IPS DF 6.9 (cell line): ENCODE measurements at regions not wholly inside any gene's neighbourhood (a gene's known extent, or its start where the extent isn't known, plus 50 kb on each side); places are given as distances from the start of the nearest gene placed in this dataset.
"Not testable (repeated sequence)": the region's sequence is repeated elsewhere in the genome, so short reads cannot be mapped to it uniquely, and the experiment has no call there.

Source experiments
- DNase-seq: peaks from one replicate; pipeline ENCODE4 v3.0.0-alpha.2; 2013; ENCODE audit warnings: low read depth, low spot score
- H3K27ac ChIP-seq: one replicate; pipeline ENCODE4 v1.5.1; 2013; ENCODE audit warnings: low read length, control low read depth
- H3K27me3 ChIP-seq: 2 replicates; pipeline ENCODE4 v1.6.1; 2013; ENCODE audit warnings: mild to moderate bottlenecking, low read length; ENCODE audit not compliant: control insufficient read depth, insufficient read depth
- H3K36me3 ChIP-seq: 2 replicates; pipeline ENCODE4 v1.6.1; 2013; ENCODE audit warnings: low read length; ENCODE audit not compliant: control insufficient read depth, insufficient read depth
- H3K4me1 ChIP-seq: 2 replicates; pipeline ENCODE4 v1.6.1; 2013; ENCODE audit warnings: low read length; ENCODE audit not compliant: control insufficient read depth, insufficient read depth
- H3K4me3 ChIP-seq: 2 replicates; pipeline ENCODE4 v1.5.1; 2013; ENCODE audit warnings: mild to moderate bottlenecking, low read length
- H3K9me3 ChIP-seq: 2 replicates; pipeline ENCODE4 v1.6.1; 2013; ENCODE audit warnings: low read length, inconsistent platforms; ENCODE audit not compliant: control insufficient read depth, insufficient read depth
- WGBS: extraction: QIAGEN DNeasy Blood & Tissue Kit; methylation state at CpG from one replicate; pipeline ENCODE4 v1.1.7; 2013; ENCODE audit warnings: mixed read lengths, missing lambda C conversion rate; ENCODE audit not compliant: insufficient read length, insufficient coverage; 5-methylcytosine and 5-hydroxymethylcytosine counted together

DNA sequence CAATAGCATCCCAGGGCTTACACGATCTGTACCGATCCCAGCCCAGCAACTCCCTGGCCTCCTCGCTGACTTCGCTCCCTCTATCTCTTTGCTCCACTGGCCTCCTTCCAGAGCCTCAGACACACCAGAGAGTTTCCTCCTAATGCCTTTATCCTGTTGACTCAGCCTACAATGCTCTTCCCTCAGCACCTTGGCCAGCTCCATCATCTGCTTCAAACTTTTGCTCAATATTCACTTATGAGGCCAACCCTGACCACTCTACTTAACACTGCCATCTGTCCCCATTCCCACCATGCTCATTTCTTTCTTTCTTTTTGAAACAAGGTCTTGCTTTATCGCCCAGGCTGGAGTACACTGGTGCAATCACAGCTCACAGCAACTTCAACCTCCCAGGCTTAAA lies 180.9 kb downstream of the CEP170 start:
- not testable (repeated sequence) for H3K36me3 ChIP-seq, H3K27me3 ChIP-seq, H3K27ac ChIP-seq, H3K4me3 ChIP-seq, H3K9me3 ChIP-seq, DNase-seq, H3K4me1 ChIP-seq
- WGBS: no CpG with 5 or more reads among the region's 5 CpGs

DNA sequence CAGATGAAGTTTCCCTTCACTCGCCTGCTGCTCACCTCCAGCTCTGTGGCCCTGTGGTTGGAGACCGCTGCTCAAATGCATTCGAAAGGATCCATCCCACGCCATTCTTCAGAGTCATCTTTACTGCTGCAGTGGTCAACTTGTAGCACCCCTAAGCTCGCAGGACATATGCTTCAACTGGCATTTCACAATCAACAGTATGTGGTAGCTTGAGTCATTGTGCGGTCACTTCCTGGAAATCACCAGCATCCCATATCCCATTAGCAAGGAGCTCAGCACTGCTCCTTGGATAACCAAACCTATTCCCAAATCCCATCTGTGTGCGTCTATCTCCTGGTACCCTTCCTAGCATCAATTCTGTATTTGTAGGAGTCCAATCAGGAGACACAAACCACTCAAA lies 188.0 kb downstream of the CEP170 start:
- not testable (repeated sequence) for H3K4me1 ChIP-seq, H3K27ac ChIP-seq, H3K4me3 ChIP-seq, H3K27me3 ChIP-seq, H3K9me3 ChIP-seq, H3K36me3 ChIP-seq, DNase-seq
- WGBS: no CpG with 5 or more reads among the region's 7 CpGs

GRCh38 chr1:243061965-243062364 lies 193.1 kb downstream of the CEP170 start:
- H3K27ac ChIP-seq: not testable (repeated sequence)

GRCh38 chr1:243055510-243055909 lies 199.6 kb downstream of the CEP170 start:
- H3K4me1 ChIP-seq, H3K27ac ChIP-seq, H3K36me3 ChIP-seq, H3K9me3 ChIP-seq, H3K4me3 ChIP-seq, H3K27me3 ChIP-seq, DNase-seq: not testable (repeated sequence)
- WGBS: no CpG with 5 or more reads among the region's 22 CpGs

More at GRCh38 chr1:243061965-243062364, 193.1 kb downstream of the CEP170 start:
- DNase-seq, H3K4me3 ChIP-seq, H3K27me3 ChIP-seq, H3K9me3 ChIP-seq, H3K4me1 ChIP-seq, H3K36me3 ChIP-seq: not testable (repeated sequence)
- WGBS: no CpG with 5 or more reads among the region's 6 CpGs

DNA sequence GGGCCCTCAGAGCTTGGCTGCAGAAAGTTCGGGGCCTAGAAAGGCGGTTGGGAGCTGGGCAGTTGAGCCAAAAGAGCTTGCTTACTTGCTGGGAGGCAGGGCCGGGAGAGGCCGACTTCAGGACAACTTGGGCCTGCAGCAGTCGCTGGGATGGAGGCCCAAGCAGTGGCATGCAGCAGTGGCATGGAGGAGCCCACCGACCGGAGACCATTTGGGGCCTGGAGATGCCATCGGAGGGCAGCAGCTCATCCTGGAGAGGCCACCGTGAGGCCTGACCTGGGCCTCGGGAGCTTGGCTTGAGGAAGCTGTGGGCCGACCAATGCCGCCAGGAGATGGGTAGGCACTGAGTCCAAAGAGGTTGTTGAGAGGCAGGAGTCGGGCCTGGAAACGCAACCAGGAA lies 200.0 kb downstream of the CEP170 start:
- not testable (repeated sequence) for H3K27ac ChIP-seq, H3K36me3 ChIP-seq, H3K9me3 ChIP-seq, H3K27me3 ChIP-seq, H3K4me1 ChIP-seq, DNase-seq, H3K4me3 ChIP-seq
- WGBS: no CpG with 5 or more reads among the region's 14 CpGs

- H3K36me3 ChIP-seq, H3K4me1 ChIP-seq, DNase-seq, H3K9me3 ChIP-seq, H3K27ac ChIP-seq, H3K4me3 ChIP-seq, H3K27me3 ChIP-seq: not testable (repeated sequence)
- no CpG with 5 or more reads among the region's 20 CpGs for WGBS
Measured at GRCh38 chr1:243054681-243055080, 200.4 kb downstream of the CEP170 start.

GRCh38 chr1:243053048-243053447 lies 202.0 kb downstream of the CEP170 start:
- no CpG with 5 or more reads among the region's 7 CpGs for WGBS
- not testable (repeated sequence) for H3K27me3 ChIP-seq, H3K4me1 ChIP-seq, H3K9me3 ChIP-seq, DNase-seq, H3K27ac ChIP-seq, H3K4me3 ChIP-seq, H3K36me3 ChIP-seq

DNA sequence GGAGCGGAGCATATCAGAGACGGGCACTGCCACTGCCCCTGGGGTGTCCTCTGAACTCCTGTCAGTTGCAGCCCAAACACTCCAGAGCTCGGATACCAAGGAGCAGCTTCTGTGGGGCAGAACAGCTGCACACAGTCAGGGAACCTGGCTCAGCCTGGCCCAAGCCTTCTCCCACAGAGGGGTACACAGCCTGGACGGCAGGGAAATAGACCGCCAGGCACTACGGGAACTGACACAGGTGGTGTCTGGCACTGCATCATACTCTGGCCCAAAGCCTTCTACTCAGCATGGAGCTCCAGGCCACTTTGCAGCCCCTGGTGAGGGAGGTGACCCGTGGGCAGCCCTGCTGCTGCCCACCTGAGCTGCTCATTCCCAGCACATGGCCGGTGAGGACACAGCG lies 204.5 kb downstream of the CEP170 start:
- H3K27ac ChIP-seq, H3K9me3 ChIP-seq, H3K27me3 ChIP-seq, DNase-seq, H3K36me3 ChIP-seq, H3K4me1 ChIP-seq, H3K4me3 ChIP-seq: not testable (repeated sequence)
- WGBS: no CpG with 5 or more reads among the region's 9 CpGs

- no CpG with 5 or more reads among the region's 14 CpGs for WGBS
- DNase-seq, H3K36me3 ChIP-seq, H3K27ac ChIP-seq, H3K9me3 ChIP-seq, H3K4me3 ChIP-seq, H3K27me3 ChIP-seq, H3K4me1 ChIP-seq: not testable (repeated sequence)
Measured at GRCh38 chr1:243049716-243050115, 205.4 kb downstream of the CEP170 start.

GRCh38 chr1:243021365-243021764 lies 233.7 kb downstream of the CEP170 start:
- DNase-seq, H3K4me3 ChIP-seq, H3K36me3 ChIP-seq, H3K27ac ChIP-seq, H3K27me3 ChIP-seq, H3K9me3 ChIP-seq, H3K4me1 ChIP-seq: not testable (repeated sequence)
- WGBS: no CpG with 5 or more reads among the region's 4 CpGs

GRCh38 chr1:243019030-243019635 lies 235.9 kb downstream of the CEP170 start:
- no CpG with 5 or more reads among the region's 1 CpG for WGBS
- not testable (repeated sequence) for H3K27me3 ChIP-seq, DNase-seq, H3K4me1 ChIP-seq, H3K36me3 ChIP-seq, H3K27ac ChIP-seq, H3K4me3 ChIP-seq, H3K9me3 ChIP-seq
